ENCODE measurements at regions not wholly inside any gene's neighbourhood (a gene's known extent, or its start where the extent isn't known, plus 50 kb on each side); places are given as distances from the start of the nearest gene placed in this dataset.
"Not testable (repeated sequence)": the region's sequence is repeated elsewhere in the genome, so short reads cannot be mapped to it uniquely, and the experiment has no call there.

- H3K4me1 Mint-ChIP-seq (ENCODE audit: low read depth): peaks cover 10% of the 10 kb centered on the region
- no peak for TF ChIP-seq CTCF (IDR thresholded peaks at IDR 0.05; ENCODE audit: unreplicated experiment)
- peaks cover 2% of the 10 kb centered on the region for H3K36me3 Mint-ChIP-seq (ENCODE audit: insufficient read depth)
- no peak for DNase-seq (ENCODE audit: low spot score, unreplicated experiment)
- no peak overlapping the region for H3K4me3 Mint-ChIP-seq (ENCODE audit: low read depth)
- H3K27ac Mint-ChIP-seq: no peak overlapping the region
- H3K9me3 Mint-ChIP-seq (ENCODE audit: low read depth): peaks cover 6% of the 10 kb centered on the region
- peaks cover 37% of the 10 kb centered on the region for H3K27me3 Mint-ChIP-seq
Measured at GRCh38 chr13:112158961-112159360, 92.0 kb downstream of the SOX1 start.

- H3K4me1 Mint-ChIP-seq (ENCODE audit: low read depth): peaks cover 10% of the 10 kb centered on the region
- H3K4me3 Mint-ChIP-seq (ENCODE audit: low read depth): no peak overlapping the region
- no peak overlapping the region for H3K27ac Mint-ChIP-seq
Measured at GRCh38 chr13:112159575-112160547, 92.9 kb downstream of the SOX1 start.

GRCh38 chr13:112160558-112160957, 93.6 kb downstream of the SOX1 start:
- no peak for TF ChIP-seq CTCF (IDR thresholded peaks at IDR 0.05; ENCODE audit: unreplicated experiment)
- H3K36me3 Mint-ChIP-seq (ENCODE audit: insufficient read depth): peaks cover 2% of the 10 kb centered on the region
- peaks cover 6% of the 10 kb centered on the region for H3K9me3 Mint-ChIP-seq (ENCODE audit: low read depth)
- peaks cover 37% of the 10 kb centered on the region for H3K27me3 Mint-ChIP-seq
- peaks cover 10% of the 10 kb centered on the region for H3K4me1 Mint-ChIP-seq (ENCODE audit: low read depth)
- no peak overlapping the region for H3K4me3 Mint-ChIP-seq (ENCODE audit: low read depth)
- H3K27ac Mint-ChIP-seq: no peak overlapping the region
- no peak for DNase-seq (ENCODE audit: low spot score, unreplicated experiment)

More at GRCh38 chr13:112159575-112160547, 92.9 kb downstream of the SOX1 start:
- peaks cover 6% of the 10 kb centered on the region for H3K9me3 Mint-ChIP-seq (ENCODE audit: low read depth)
- TF ChIP-seq CTCF (IDR thresholded peaks at IDR 0.05; ENCODE audit: unreplicated experiment): no peak
- H3K27me3 Mint-ChIP-seq: peaks cover 37% of the 10 kb centered on the region
- peaks cover 2% of the 10 kb centered on the region for H3K36me3 Mint-ChIP-seq (ENCODE audit: insufficient read depth)
- no peak for DNase-seq (ENCODE audit: low spot score, unreplicated experiment)

- TF ChIP-seq CTCF (IDR thresholded peaks at IDR 0.05; ENCODE audit: unreplicated experiment): no peak
- no peak overlapping the region for H3K27ac Mint-ChIP-seq
- peaks cover 2% of the 10 kb centered on the region for H3K36me3 Mint-ChIP-seq (ENCODE audit: insufficient read depth)
- peaks cover 6% of the 10 kb centered on the region for H3K9me3 Mint-ChIP-seq (ENCODE audit: low read depth)
- H3K4me1 Mint-ChIP-seq (ENCODE audit: low read depth): peaks cover 10% of the 10 kb centered on the region
- peak overlapping the region; percentile 40 for H3K4me3 Mint-ChIP-seq (ENCODE audit: low read depth)
- DNase-seq (ENCODE audit: low spot score, unreplicated experiment): no peak
- peaks cover 40% of the 10 kb centered on the region for H3K27me3 Mint-ChIP-seq
Measured at GRCh38 chr13:112161521-112162301, 94.8 kb downstream of the SOX1 start.

- not testable (repeated sequence) for H3K4me1 Mint-ChIP-seq (ENCODE audit: low read depth); H3K27ac Mint-ChIP-seq; DNase-seq (ENCODE audit: low spot score, unreplicated experiment); H3K4me3 Mint-ChIP-seq (ENCODE audit: low read depth); H3K9me3 Mint-ChIP-seq (ENCODE audit: low read depth); H3K36me3 Mint-ChIP-seq (ENCODE audit: insufficient read depth)
- peaks cover 51% of the 10 kb centered on the region for H3K27me3 Mint-ChIP-seq
Measured at GRCh38 chr13:112163691-112164660, 97.0 kb downstream of the SOX1 start.
